HL-60 (cell line): ENCODE measurements at regions not wholly inside any gene's neighbourhood (a gene's known extent, or its start where the extent isn't known, plus 50 kb on each side); places are given as distances from the start of the nearest gene placed in this dataset.

Experiments used
- DNase-seq, 2 experiments: peaks; one replicate each; pipeline ENCODE4 v3.0.0-alpha.2; 2010 to 2020; ENCODE audit warnings: low read depth in 1 of 2, low spot score in 1 of 2
- H3K27ac ChIP-seq: fragments of 250-450 bp; sonication (Bioruptor Pico); replicated peaks from 2 replicates; pipeline ENCODE4 v1.5.1; 2020; ENCODE audit warnings: mild to moderate bottlenecking, moderate library complexity
- H3K27me3 ChIP-seq: fragments of 250-450 bp; sonication (Bioruptor Pico); 2 replicates; pipeline ENCODE4 v1.5.1; 2021; ENCODE audit warnings: mild to moderate bottlenecking, moderate library complexity; ENCODE audit not compliant: insufficient read depth, poor library complexity, severe bottlenecking
- H3K4me3 ChIP-seq: replicated peaks from 2 replicates; pipeline ENCODE4 v1.5.1; 2011; ENCODE audit warnings: mild to moderate bottlenecking, control low read depth, low read length; ENCODE audit not compliant: insufficient read depth
- GABPA ChIP-seq: IDR thresholded peaks from 2 replicates; pipeline ENCODE4 v1.6.1; 2012; ENCODE audit warnings: low read depth
- POLR2AphosphoS5 ChIP-seq: IDR thresholded peaks from 2 replicates; pipeline ENCODE4 v1.6.1; 2012; ENCODE audit warnings: low read depth
- SPI1 ChIP-seq: IDR thresholded peaks from 2 replicates; pipeline ENCODE4 v1.6.1; 2012; ENCODE audit warnings: low read depth, mild to moderate bottlenecking, borderline replicate concordance
- TF ChIP-seq, protein P1 (sequence below): IDR thresholded peaks from one replicate; pipeline ENCODE4 v1.5.1; 2011; ENCODE audit warnings: low read length, control low read depth, inconsistent platforms; ENCODE audit not compliant: insufficient read depth
- TF ChIP-seq, protein P2 (sequence below): IDR thresholded peaks from 2 replicates; pipeline ENCODE4 v1.6.1; 2012; ENCODE audit warnings: low read depth; ENCODE audit not compliant: insufficient replicate concordance

- Histone ChIP-seq H3K4me3 (no peak overlapping the region), H3K27ac (no peak overlapping the region), H3K27me3 (no peaks in the 10 kb centered on the region)
- DNase-seq = no peak
- TF ChIP-seq SPI1 (no peak), GABPA (no peak), POLR2AphosphoS5 (no peak)
- TF ChIP-seq, protein P1, sequence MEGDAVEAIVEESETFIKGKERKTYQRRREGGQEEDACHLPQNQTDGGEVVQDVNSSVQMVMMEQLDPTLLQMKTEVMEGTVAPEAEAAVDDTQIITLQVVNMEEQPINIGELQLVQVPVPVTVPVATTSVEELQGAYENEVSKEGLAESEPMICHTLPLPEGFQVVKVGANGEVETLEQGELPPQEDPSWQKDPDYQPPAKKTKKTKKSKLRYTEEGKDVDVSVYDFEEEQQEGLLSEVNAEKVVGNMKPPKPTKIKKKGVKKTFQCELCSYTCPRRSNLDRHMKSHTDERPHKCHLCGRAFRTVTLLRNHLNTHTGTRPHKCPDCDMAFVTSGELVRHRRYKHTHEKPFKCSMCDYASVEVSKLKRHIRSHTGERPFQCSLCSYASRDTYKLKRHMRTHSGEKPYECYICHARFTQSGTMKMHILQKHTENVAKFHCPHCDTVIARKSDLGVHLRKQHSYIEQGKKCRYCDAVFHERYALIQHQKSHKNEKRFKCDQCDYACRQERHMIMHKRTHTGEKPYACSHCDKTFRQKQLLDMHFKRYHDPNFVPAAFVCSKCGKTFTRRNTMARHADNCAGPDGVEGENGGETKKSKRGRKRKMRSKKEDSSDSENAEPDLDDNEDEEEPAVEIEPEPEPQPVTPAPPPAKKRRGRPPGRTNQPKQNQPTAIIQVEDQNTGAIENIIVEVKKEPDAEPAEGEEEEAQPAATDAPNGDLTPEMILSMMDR = no peak
- TF ChIP-seq, protein P2, sequence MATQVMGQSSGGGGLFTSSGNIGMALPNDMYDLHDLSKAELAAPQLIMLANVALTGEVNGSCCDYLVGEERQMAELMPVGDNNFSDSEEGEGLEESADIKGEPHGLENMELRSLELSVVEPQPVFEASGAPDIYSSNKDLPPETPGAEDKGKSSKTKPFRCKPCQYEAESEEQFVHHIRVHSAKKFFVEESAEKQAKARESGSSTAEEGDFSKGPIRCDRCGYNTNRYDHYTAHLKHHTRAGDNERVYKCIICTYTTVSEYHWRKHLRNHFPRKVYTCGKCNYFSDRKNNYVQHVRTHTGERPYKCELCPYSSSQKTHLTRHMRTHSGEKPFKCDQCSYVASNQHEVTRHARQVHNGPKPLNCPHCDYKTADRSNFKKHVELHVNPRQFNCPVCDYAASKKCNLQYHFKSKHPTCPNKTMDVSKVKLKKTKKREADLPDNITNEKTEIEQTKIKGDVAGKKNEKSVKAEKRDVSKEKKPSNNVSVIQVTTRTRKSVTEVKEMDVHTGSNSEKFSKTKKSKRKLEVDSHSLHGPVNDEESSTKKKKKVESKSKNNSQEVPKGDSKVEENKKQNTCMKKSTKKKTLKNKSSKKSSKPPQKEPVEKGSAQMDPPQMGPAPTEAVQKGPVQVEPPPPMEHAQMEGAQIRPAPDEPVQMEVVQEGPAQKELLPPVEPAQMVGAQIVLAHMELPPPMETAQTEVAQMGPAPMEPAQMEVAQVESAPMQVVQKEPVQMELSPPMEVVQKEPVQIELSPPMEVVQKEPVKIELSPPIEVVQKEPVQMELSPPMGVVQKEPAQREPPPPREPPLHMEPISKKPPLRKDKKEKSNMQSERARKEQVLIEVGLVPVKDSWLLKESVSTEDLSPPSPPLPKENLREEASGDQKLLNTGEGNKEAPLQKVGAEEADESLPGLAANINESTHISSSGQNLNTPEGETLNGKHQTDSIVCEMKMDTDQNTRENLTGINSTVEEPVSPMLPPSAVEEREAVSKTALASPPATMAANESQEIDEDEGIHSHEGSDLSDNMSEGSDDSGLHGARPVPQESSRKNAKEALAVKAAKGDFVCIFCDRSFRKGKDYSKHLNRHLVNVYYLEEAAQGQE = no peak
Measured at GRCh38 chr18:34522603-34523002, 187.5 kb upstream of the DTNA start.

DNA sequence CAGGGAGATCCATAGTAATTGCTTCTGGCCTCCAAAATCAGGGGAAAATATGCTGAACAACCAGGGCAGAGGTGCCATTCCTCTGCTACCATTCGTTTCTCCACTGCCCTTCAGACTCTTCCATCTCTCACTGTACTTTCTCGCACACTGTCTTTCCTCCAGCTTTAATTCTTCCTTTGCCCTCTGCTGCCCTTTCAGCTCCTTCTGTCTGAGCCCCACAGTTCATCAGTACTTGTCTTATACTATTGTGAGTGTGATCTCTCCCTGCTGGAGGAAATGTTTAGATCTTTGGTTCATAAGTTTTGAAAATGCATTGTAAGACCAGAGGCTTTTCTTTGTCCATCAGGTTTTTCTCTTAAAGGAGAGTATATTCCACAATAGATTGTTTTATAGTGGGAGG, 184.9 kb upstream of the DTNA start:
- no peak overlapping the region for H3K27ac ChIP-seq
- H3K4me3 ChIP-seq = no peak overlapping the region
- no peaks in the 10 kb centered on the region for H3K27me3 ChIP-seq
- no peak for DNase-seq
- TF ChIP-seq, protein P1 = no peak
- TF ChIP-seq SPI1 = no peak
- no peak for TF ChIP-seq POLR2AphosphoS5
- TF ChIP-seq GABPA = no peak
- TF ChIP-seq, protein P2 = no peak

DNA sequence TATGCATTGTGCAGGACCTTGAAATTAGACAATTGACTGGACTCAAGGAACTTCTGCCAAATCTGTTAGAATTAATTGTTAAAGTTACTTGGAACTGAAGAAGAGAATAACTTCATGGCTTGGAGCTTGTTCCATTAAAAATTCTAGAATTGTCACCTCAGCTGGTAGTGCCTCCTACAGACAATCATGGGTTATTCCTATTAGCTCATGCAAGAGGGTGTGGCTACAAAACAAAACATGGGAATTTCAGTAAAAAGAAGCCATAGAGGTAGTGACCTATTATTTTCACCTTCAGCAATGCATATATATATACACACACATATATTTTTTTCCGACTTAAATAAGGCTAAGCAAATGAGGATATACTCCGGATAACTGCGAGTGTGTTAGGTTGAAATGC, 181.9 kb upstream of the DTNA start:
- DNase-seq = no peak
- TF ChIP-seq GABPA (no peak), POLR2AphosphoS5 (no peak), SPI1 (no peak)
- TF ChIP-seq, protein P2 = no peak
- TF ChIP-seq, protein P1 = no peak
- Histone ChIP-seq H3K27me3 (no peaks in the 10 kb centered on the region), H3K4me3 (no peak overlapping the region), H3K27ac (no peak overlapping the region)
